GM12865 (cell line): ENCODE measurements at regions not wholly inside any gene's neighbourhood (a gene's known extent, or its start where the extent isn't known, plus 50 kb on each side); places are given as distances from the start of the nearest gene placed in this dataset.

Experiments used
- DNase-seq: peaks from one replicate; pipeline ENCODE4 v3.0.0; 2010; ENCODE audit warnings: low read depth
- H3K4me3 ChIP-seq: 2 replicates; pipeline ENCODE4 v1.5.1; 2011; ENCODE audit warnings: mild to moderate bottlenecking, low read depth, low read length, control low read depth
- CTCF ChIP-seq: IDR thresholded peaks from 2 replicates; pipeline ENCODE4 v1.5.1; 2011; ENCODE audit warnings: low read length, control low read depth, low read depth, inconsistent platforms; ENCODE audit not compliant: insufficient read depth; ENCODE audit errors: missing control alignments

GRCh38 chr11:106497321-106497720 lies 419.9 kb downstream of the AASDHPPT start:
- H3K4me3 ChIP-seq: no peak overlapping the region
- TF ChIP-seq CTCF: no peak
- DNase-seq: no peak

- no peak for TF ChIP-seq CTCF
These were observed 420.4 kb downstream of the AASDHPPT start for GRCh38 chr11:106497822-106498221.

GRCh38 chr11:106503901-106504300 lies 426.4 kb downstream of the AASDHPPT start:
- no peak overlapping the region for H3K4me3 ChIP-seq
- no peak for TF ChIP-seq CTCF
- no peak for DNase-seq

More at GRCh38 chr11:106497822-106498221, 420.4 kb downstream of the AASDHPPT start:
- no peak overlapping the region for H3K4me3 ChIP-seq
- no peak for DNase-seq

GRCh38 chr11:106507645-106508306 lies 430.3 kb downstream of the AASDHPPT start:
- DNase-seq: no peak
- no peak overlapping the region for H3K4me3 ChIP-seq
- no peak for TF ChIP-seq CTCF

GRCh38 chr11:106514706-106515105 lies 437.2 kb downstream of the AASDHPPT start:
- no peak for DNase-seq
- no peak overlapping the region for H3K4me3 ChIP-seq
- TF ChIP-seq CTCF: no peak

- no peak for DNase-seq
- TF ChIP-seq CTCF: no peak
- no peak overlapping the region for H3K4me3 ChIP-seq
These were observed 440.0 kb downstream of the AASDHPPT start for GRCh38 chr11:106517426-106517825.
